HG03575 (cell line): ENCODE measurements at regions not wholly inside any gene's neighbourhood (a gene's known extent, or its start where the extent isn't known, plus 50 kb on each side); places are given as distances from the start of the nearest gene placed in this dataset.
"Not testable (repeated sequence)": the region's sequence is repeated elsewhere in the genome, so short reads cannot be mapped to it uniquely, and the experiment has no call there.

Experiments used
- ATAC-seq: cut with Tn5 transposase; IDR thresholded peaks from one replicate; pipeline ENCODE4 v1.9.1; 2021; ENCODE audit not compliant: unreplicated experiment, insufficient number of reproducible peaks, low FRiP score; ENCODE audit errors: extremely low read depth

DNA sequence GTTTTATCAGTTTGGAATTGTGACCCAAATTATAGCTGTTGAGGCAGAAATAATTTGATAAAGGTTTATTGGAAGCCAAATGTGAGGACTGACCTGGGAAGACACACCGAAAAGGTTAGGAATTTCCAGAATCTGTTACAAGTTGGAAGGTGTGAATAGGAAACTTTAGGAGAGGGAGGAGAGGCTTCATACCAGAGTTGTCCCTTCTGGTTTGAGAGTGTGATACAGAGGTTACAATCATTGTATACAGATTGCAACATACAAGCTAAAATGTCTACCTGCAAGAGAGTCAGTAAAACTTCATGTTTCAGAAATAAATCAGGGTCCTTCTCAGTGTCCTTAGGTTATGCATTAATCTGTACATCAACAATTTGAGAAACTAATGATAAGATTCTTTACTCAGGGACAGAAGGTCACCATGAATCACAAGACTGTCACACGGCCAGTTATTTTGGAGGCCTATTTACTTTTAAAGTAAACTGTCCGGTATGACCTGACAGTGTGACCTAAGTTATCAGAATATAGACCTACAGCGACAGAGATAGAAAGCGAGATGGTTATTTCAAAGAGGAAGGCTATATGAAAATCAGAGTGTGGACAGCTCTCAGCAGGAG, 204.9 kb upstream of the CTNND2 start:
- no peak for ATAC-seq

DNA sequence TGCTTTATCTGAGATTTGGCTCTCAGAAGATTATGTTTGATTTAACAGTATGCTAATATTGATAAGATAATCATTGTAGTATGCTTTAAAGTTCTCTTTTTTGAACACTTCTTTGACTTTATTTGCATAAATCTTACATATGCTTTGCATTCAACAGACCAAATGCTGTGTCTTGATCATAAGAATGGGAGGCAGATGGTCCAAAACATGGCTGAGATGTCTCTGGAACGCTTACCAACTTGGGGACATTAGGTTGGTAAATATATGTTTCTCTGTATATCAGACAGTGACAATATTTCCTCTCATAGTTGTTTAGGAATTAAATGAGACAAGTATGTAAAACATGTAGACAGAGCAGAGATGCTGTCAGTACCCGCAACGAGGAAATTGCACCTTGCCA, 197.9 kb upstream of the CTNND2 start:
- ATAC-seq = no peak

DNA sequence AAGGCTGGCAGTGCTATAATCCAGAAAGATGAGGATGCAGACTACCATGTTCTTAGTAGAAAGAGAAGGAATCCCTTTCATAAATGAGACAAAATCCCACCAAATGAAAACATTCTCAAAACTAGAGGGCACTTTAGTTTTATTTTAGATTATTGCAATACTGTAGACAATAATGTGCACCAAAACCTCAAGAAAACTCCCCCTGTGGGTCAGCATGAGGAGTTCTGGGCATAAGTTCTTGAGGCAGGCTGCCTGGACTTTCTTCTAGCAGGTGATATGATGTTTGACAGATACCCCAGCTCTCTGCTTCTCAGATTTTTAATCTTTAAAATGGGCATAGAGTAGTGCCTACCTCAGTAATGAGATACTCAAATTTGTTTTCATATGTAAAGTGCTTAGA, 196.3 kb upstream of the CTNND2 start:
- no peak for ATAC-seq

DNA sequence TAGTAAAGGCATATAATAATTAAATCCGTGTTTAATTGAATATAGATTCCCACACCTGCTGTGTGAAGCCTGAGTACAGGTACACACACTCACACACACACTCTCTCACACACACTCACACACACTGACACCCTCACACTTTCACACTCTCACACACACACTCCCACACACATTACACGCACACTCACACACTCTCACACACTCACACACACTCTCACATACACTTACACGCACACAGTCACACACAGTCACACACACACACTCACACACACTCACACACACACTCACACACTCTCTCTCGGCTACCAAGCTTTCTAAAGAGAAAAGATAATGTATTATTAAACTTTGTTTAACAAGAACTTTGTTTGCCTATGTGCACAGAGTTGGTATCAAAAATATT, 195.1 kb upstream of the CTNND2 start:
- no peak for ATAC-seq

DNA sequence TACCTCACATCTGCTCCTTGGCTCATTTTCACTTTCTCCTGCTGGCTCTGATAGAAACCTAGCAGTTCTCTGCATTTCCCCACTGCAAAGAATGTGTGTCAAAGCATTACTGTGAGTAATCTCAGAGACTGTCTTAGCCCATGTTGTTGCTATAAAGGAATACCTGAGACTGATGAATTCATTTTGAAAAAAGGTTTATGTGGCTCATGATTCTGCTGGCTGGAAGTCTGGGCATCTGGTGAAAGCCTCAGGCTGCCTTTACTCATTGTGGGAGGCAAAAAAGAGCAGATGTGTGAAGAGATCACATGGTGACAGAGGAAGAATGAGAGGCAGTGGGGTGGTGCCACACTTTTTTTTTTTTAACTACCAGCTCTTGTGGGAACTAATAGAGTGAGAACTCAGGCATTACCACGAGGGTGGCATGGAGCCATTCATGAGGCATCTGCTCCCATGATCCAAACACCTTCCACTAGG, 191.6 kb upstream of the CTNND2 start:
- no peak for ATAC-seq

DNA sequence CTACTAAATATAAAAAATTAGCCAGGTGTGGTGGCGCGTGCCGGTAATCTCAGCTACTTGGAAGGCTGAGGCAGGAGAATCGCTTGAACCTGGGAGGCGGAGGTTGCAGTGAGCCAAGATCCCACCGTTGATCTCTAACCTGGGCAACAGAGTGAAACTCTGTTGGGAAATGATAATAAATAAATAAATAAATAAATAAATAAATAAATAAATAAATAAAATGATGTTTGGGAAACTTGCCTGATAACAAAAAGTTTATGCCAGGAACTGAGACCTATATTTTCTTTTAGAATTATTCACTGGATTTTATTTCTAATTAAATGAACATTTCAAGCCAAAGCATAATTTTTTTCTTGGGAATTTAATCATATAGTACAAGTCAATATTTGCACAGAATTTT, 189.3 kb upstream of the CTNND2 start:
- ATAC-seq = no peak

DNA sequence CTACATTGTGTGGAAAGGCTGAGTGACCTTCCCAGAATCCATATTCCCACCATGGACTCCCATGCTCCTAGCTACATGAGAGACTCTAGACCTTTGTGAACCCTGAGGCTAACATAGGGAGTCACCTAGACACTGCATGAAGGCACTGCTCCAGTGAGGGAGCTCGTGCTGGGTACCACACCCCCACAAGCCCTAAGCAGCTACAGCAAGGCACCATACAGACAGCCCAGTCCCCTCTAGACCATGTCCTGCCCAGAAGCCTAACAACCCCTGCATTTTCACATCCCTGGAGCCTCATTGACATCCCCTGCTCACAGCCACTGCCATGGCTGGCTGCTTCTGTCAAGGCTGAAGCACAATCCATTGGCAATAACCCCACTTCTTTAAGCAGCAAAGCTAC, 176.5 kb upstream of the CTNND2 start:
- ATAC-seq = no peak

DNA sequence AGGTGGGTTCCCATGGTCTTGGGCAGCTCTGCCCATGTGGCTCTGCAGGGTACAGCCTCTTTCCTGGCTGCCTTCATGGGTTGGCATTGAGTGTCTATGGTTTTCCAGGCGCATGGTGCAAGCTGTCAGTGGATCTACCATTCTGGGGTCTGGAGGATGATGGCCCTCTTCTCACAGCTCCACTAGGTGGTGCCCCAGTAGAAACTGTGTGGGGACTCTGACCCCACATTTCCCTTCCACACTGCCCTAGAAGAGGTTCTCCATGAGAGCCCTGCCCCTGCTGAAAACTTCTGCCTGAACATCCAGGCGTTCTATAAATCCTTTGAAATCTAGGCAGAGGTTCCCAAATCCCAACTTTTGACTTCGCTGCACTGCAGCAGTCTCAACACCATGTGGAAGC, 174.0 kb upstream of the CTNND2 start:
- not testable (repeated sequence) for ATAC-seq

DNA sequence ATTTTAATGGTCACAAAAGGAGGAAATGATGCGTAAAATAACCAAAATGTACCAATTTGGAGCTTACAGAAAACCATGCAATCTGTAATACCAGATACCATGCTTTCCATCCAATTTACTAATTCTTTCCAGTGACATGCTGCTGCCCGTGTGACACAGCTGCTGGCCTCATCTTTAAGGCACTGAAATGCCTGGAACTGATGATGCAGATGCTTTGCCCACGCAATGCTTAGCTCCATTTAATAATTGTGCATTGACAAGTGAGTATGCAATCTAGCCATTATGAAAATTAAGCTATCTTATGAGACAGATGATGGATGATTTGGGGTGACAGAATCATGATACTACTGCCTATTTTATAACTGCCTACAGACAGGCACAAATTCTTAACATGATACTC, 169.2 kb upstream of the CTNND2 start:
- no peak for ATAC-seq

DNA sequence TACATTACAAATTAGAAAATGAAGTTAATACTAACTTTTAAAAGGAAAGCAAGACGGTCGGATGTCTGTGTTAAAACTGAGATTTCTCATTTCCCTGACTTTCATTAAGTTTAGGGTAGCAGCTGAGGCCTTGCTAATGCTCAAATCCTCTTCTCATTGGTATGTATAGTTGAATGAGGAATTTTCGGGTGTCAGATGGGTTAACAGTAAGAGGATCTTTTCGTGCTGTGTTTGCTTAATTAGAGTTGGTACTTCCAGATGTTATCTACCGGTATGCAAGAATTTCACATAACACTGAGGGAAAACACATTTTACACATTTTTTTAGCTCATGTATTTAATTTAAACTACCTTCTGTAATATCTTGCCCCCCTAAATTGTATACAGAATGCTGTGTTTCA, 168.2 kb upstream of the CTNND2 start:
- ATAC-seq = no peak

DNA sequence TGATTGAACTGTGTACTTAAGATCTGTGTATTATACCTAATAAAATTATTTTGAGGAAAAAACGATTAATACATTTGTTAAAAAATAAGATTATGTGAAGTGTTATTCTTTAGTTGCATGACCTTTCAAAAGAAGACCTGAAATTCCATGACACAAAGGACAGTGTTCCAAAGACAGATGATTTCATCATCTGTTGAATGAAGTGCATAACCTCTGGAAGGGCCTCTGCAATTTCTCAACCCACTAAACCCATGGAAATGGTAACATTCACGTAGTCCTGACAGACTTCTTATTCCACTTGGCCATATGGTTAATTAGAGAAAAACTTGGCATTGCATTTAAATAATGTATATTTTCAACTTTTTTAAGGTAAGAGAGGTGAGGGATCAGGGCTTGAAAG, 167.2 kb upstream of the CTNND2 start:
- no peak for ATAC-seq

DNA sequence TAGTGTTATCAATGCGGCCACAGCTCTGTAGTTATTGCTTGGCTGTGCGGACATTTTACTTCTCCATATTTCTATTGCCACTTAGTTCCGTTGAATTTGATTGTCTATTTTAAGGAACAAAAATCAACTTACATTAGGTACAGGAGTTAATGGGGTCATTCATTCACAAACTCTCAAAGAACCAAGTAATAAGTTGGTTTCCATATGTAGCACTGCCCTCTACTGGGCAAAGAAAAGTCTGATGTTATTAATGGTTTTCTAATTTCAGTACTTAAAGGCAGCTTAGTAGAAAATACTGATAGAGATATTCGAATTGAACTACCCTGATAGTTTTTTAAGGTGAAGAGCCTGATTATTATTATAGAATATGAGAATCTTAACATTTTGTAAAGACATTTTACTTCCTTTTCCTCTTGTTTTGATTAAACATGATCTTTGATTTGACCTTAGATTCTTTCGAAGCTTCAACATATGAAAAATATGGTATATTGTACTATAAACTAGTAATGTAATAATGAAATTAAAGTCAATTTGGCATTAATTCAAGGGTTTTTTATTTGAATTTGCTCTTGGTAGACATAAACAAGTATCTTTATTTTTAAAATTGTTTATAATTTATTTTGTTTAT, 119.5 kb upstream of the CTNND2 start:
- ATAC-seq = no peak

DNA sequence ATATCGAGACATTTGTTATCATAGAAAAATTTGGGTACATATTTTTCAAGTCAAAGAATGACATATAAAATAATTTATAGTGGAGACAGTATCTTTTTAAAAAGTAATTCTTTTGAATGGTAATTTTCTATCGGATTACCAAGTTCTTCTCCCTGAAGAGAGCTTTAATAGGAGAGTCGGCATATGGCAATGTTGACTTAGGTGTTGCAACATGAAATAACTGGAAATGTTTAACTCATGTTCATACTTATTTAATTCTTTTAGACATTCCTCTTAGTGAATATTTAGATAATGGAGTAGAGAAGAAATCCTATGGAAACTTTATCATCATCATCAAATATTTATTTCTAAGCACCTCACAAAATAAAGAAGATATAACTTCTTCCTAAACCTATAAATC, 118.2 kb upstream of the CTNND2 start:
- no peak for ATAC-seq

DNA sequence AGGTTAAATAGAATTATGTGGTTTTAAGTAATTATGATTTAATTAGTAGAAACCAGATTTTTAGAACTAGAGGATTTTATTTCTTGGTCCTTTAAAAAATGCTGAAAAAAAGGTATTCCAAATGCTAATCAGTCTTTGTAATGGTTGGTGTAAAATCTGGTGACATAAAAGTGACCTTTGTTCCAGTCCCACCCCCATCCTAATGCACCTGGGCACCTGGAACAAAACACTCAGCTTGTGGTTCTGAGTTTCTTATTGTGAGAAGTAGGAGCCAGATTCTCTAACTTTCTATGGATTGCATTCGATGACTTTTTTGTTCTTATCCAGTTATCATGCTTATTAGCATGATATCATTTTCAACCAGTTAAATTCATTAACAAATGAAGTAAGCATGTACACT, 115.1 kb upstream of the CTNND2 start:
- ATAC-seq = no peak

DNA sequence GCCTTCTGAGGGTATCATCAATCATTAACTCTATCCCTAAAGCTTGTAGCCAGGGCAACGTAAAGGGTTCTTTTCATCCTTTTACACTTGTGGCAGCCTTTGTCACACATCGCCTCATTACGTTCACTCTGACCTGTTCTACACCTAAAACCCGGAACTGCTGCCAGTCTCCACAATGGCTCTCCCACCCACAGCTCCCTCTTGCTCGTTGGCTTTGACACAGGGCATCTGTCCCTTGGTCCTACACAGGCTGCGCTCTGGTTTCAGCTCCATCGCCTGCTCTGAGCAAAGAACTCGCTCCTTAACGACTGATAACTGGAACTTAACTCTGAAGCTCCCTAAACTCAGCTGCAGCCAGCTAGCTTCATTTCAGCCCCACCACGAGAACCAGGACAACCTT, 112.8 kb upstream of the CTNND2 start:
- ATAC-seq = no peak

DNA sequence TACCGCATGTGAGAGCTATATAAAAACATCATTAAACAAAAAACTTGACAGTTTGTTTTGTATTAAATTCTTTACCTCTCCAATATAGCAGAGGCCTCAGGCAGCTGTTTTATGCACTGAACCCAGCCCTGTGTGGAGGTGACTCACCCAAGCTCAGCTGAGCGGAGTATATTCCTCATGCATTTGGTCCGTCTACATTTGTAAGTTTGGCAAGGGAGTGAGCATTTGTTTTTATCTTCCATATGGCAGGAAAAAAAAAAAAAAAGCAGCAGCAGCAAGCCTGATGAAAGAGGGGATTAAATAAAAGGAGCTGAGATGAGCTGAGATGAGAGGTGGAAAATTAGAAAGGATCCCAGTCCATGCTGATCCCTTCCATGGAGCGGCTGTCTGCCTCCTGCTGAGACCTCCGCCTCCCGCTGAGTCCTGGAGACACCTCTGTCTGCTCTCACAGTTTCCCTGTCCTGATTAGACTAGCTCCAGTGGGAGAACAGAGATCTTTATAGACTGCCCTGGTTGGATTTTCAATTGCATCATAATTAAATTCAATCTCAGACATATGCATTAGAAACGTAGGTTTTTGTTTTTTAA, 112.0 kb upstream of the CTNND2 start:
- ATAC-seq = no peak

DNA sequence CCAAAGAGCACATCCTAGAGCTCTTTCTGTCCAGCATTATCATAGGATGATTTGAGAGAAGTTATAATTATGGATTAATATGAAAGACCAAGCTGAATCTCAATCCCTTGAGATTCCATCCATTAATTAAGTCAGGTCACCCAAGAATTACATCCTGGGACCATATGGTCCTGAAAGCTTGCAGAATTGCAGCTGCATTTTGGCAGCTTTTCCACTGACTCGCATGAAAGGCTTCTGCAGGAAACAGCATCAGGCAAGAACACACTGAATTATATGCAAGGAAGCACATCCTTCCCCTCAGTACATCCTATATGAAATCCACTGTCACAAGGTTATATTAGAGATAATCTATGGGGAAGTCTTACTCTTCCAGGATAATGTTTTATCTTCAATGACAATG, 109.1 kb upstream of the CTNND2 start:
- ATAC-seq = no peak

DNA sequence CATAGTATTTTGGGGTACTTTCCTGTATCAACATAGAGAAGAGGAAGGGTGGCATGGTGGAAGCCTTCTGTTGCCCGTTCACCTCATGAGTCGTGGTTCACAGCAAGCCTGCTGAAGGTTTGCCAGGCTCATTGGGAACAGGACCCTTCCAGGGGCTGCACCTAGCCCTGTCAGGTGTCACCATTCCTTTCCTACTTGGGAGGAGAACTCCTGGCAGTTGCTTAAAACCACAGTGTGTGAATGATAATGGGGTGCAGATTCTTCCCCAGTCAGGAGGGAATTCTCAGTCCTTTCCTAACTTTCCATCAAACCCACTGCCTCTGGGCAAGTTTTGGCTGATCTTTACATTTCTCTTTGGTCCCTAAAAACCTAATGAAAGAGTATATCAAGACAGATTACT, 99.4 kb upstream of the CTNND2 start:
- ATAC-seq = no peak

DNA sequence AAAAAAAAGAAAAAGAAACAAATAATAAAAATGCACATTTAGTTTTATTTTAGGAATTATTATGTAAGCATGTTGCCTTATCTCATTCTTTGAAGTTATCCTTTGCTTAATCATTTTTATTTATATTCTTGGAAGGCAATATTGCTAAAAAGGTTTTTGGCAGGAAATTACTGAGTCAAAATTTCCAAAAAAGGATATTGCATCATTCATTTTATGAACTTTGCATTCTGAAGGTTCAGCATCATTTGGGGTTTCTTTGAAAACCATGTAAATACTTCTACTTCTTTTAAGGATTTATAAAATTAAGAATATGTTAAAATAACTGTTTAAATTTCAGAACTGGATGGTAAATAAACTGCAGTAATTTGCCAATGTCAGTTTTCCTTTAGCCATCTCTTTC, 94.2 kb upstream of the CTNND2 start:
- no peak for ATAC-seq

DNA sequence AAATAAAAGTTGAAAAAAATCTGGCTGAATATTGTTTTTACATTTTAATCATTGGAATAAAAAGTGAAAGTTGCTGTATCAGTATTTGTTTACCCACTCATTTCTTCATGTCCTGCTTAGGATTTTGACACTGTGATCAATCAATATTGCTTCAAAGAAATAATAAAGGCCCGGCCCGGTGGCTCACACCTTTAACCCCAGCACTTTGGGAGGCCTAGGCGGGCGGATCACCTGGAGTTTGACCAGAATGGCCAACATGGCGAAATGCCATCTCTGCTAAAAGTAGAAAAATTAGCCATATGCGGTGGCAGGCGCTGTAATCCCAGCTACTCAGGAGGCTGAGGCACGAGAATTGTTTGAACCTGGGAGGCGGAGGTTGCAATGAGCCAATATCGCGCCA, 93.7 kb upstream of the CTNND2 start:
- no peak for ATAC-seq

DNA sequence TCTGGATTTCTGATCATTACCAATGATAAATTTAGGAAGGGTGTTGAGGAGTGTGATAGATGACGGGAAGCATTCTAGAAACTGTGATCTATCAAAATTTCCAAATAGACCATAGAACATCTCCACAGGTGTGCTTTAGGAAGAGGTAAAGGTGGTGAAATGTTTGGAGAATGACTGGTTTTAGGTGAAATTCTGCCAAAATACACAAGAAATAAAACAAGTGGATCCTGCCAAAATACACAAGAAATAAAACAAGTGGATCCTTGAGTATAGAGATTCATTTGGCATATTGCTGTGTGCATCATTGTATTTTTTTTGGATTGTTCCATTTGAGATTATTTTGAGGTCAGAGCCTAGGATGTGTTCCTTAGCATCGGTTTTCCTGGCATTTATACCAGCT, 88.3 kb upstream of the CTNND2 start:
- no peak for ATAC-seq
